ELF-1 (cell line): ENCODE measurements at regions not wholly inside any gene's neighbourhood (a gene's known extent, or its start where the extent isn't known, plus 50 kb on each side); places are given as distances from the start of the nearest gene placed in this dataset.
"Not testable (repeated sequence)": the region's sequence is repeated elsewhere in the genome, so short reads cannot be mapped to it uniquely, and the experiment has no call there.

Experiments
- DNase-seq: peaks from one replicate; pipeline ENCODE4 v3.0.0-alpha.2; 2016; ENCODE audit warnings: low read depth, low spot score

DNA sequence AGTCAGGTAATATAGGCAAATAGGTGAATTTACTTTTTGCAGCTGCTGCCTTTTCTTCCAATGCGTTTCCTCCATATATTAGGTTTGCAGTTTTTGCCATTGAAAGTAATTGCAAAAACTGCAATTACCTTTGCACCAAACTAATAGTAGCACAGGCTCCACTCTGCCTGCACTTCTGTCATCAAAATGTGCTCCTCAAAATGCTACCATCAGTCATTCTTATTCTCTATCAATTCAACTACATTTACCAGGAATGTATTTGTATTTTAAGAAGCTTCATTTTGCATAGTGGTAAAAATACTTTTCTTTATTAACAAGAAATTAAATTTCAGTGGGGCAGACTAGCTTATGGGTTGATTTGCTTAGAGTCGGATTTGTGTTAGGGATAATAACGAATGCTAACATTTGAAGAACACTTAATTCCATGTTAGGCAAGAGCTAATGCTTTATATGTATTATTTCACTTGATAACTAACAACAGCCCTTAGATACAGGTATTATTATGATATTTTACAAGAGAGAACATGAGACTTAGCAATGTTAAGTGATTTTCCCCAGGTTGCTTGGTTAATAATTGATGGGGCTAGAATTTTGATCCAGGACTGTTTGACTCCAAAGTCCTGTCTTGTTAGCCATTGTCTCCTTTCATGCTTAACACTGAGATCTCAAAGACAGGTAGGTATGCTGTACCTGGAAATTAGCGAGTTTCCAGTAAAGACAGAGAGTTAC, 300.4 kb downstream of the MAN2A1 start:
- DNase-seq: no peak

- DNase-seq: no peak
These were observed 301.1 kb downstream of the MAN2A1 start for GRCh38 chr5:109990723-109991359.

- DNase-seq: peak; percentile 82
These were observed 302.7 kb downstream of the MAN2A1 start for GRCh38 chr5:109992264-109992915.

DNA sequence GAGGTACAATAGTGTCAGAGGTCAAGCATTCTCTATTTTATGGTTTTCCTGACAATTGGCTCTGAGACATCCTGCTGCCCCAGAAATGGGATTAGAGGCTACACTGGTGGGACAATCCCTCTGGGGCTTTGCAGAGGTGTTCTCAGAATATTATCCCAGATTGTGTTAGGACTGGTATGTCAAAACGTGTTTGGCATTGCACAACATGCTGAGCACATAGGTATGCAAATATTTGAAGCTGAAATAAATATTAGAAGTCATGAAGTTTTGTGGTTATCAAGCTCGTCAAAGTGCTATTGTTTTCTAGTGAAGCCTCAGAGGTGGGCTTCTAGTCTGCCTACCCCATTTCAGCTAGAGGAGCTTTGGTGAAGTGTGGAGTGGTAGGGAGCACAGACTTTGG, 304.4 kb downstream of the MAN2A1 start:
- DNase-seq: no peak

GRCh38 chr5:109996246-109996645, 306.5 kb downstream of the MAN2A1 start:
- no peak for DNase-seq

GRCh38 chr5:109997161-109997560, 307.4 kb downstream of the MAN2A1 start:
- peak; percentile 30 for DNase-seq

DNA sequence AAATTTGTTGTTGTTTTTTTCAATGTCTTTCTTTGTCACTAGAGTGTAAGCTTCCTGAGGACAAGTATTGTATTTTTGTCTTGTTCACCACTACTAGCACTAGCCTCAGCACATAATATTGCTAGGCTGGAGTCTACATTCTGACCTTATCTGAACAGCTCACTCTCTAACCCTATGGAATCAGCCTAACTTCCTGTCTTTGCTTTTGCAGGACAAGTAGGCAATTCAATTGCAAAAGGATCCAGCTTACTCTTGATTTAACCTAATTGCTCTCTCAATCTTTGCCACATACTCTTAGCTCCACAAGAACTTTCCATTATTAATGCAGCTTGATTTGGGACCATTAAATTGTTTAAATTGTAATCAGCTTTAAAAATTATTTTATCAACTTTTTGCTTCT, 308.5 kb downstream of the MAN2A1 start:
- no peak for DNase-seq

- no peak for DNase-seq
These were observed 309.0 kb downstream of the MAN2A1 start for GRCh38 chr5:109998726-109999125.

GRCh38 chr5:110001648-110002047, 311.9 kb downstream of the MAN2A1 start:
- DNase-seq: no peak

DNA sequence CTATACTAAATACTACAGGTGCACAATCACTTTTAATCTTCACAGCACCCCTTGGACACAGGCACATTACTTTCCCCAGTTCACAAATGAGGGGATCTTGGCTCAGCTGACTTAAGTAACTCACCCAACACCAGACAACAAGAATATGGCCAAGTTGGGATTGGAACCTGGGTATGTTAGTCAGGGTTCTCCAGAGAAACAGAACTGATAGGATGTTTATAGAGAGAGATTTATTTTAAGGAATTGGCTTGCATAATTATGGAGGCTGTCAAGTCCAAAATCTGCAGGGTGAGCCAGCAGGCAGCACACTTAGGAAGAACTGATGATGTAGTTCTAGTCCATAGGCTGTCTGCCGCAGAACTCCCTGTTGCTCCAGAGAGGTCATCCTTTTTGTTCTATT, 312.9 kb downstream of the MAN2A1 start:
- DNase-seq: no peak

- not testable (repeated sequence) for DNase-seq
These were observed 316.3 kb downstream of the MAN2A1 start for GRCh38 chr5:110005907-110006562.

GRCh38 chr5:110007101-110007500, 317.4 kb downstream of the MAN2A1 start:
- no peak for DNase-seq

DNA sequence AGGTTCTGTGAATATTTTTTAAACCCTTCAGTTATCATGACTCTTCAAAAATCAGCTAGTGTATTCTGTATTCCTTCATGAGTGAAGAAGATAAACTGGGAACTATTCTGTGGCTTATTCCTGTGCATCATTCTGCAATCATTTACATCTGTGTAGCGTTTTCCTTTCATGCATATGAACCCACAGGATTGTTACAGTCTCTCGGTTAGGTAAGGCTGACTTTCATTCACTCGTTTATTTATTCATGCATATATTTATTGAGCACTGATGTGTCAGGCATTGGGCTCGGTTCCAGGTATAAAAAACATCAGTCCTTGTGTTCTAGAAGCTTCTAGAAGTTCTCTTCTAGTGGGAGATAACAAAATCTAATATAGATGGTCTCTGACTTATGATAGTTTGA, 318.4 kb downstream of the MAN2A1 start:
- no peak for DNase-seq

GRCh38 chr5:110012145-110012544, 322.4 kb downstream of the MAN2A1 start:
- DNase-seq: no peak

DNA sequence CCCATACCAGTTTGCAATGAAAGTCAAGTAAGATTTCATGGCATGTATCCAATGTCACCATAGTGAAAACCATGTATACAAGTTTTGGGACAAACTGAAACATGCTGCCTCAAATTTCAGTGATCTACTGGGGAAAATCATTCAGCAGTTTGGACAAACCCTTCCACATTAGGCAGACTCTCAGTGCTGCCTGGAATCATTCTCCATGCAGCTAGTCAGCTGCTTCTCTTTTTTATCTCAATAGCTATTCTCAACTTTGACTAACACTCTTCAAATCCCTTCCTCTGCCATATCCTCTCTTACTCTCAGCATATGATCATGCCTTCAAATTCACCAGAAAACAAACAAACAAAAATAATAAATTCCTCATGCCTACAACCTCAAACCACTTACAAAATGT, 323.3 kb downstream of the MAN2A1 start:
- no peak for DNase-seq

DNA sequence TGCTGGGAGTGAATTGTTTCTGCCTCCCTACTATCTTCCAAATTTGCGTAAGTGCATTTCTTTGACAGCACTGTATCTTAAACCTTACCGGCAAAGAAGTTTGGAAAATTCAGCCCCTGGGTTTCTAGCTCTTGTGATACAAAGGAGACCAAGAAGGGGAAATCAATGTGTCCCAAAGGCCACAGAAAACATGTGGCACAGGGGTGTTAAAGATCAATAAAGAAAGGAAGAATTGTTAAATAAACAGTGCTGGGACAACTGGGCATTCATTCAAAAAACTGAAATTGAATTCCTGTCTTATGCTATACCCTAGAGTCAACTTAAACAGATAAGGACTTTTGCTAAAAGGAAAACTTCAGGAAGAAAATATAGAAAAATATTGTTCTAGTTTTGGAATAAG, 328.1 kb downstream of the MAN2A1 start:
- DNase-seq: no peak

GRCh38 chr5:110018509-110018908, 328.8 kb downstream of the MAN2A1 start:
- no peak for DNase-seq

DNA sequence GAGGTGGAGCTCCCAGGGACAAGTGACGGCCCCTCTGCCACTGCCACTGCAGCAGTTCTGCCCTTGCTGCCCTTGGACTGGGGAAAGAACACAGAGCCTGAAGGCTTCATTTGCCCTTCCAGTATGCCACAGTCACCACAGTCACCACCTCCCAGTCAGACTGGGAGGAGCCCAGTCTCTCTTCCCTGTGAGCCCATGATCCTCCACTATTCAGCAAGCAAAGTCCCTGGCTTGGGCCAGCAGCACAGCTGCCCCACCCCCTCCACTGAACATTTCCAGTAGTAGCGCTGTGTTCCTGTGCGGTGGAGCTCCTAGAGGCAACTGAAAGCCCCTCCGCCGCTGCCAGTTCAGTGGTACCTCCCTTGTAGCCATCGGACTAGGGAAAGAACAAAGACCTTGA, 329.4 kb downstream of the MAN2A1 start:
- DNase-seq: no peak

DNA sequence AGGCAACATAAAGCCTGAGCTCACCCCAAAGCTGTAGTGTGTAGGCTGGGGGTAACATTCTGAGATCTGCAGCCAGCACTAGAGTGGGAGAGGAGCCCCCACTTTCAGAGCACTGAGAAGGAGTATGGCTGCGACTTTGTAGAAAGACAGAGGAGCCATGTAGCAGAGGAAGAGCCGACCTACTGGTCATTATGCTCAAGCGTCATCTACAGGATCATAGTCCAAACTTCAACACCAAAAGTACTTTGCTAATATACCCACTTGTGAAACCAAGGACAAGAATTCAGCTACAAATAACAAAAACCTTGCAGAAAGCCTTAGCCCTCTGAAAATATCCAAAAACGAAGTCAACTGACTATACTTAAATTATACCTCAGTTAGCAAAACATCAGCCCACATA, 330.1 kb downstream of the MAN2A1 start:
- no peak for DNase-seq

- no peak for DNase-seq
These were observed 331.5 kb downstream of the MAN2A1 start for GRCh38 chr5:110021251-110021650.

DNA sequence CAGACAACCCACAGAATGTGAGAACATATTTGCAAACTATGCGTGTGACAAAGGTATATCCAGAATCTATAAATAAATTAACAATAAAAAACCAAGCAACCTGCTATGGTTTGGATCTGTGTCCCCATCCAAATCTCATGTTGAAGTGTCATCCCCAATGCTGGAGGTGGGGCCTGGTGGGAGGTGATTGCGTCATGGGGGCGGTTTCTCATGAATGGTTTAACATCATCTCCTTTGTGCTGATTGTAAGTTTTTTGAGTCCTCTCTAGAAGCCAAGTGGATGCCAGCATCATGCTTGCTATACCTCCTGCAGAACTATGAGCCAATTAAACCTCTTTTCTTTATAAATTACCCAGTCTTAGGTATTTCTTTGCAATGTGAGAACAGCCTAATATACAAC, 335.4 kb downstream of the MAN2A1 start:
- no peak for DNase-seq

DNA sequence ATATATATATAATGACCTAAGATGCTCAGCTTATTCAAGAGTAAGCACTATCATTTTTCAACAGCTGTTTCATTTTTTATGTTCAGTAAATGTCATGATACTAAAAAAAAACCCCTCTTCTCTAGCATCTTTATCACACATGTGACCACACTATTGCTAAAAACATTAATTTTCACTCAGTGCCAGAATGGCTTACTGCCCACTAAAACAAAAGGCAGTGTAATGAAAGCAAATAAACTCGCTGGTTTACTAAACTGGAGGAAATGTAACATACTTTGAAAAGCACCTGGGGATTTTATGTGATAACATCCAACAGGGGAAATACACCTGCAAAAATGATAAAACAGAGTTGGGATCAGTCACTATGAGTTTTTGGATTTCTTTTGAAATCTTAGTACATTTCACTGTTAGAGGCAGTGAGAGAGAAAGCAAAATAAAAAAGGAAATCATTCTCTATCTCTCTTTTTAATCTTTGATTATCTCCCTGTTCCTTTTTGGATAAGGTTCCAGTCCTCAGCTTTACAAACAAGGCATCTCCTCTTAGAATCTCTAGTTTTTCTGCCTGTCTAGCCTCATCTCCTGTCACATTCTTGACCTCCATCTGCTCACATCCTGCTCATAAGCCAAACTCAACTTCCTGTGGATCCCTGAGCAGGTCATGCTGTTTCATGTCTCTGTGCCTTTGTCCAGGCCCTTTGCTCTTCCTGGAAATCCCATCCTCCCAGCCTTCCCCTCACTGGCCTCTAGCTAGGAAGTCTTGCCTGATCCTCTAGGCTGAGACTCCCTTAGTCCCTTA, 338.0 kb downstream of the MAN2A1 start:
- DNase-seq: no peak
